ENCODE measurements at regions not wholly inside any gene's neighbourhood (a gene's known extent, or its start where the extent isn't known, plus 50 kb on each side); places are given as distances from the start of the nearest gene placed in this dataset.

DNA sequence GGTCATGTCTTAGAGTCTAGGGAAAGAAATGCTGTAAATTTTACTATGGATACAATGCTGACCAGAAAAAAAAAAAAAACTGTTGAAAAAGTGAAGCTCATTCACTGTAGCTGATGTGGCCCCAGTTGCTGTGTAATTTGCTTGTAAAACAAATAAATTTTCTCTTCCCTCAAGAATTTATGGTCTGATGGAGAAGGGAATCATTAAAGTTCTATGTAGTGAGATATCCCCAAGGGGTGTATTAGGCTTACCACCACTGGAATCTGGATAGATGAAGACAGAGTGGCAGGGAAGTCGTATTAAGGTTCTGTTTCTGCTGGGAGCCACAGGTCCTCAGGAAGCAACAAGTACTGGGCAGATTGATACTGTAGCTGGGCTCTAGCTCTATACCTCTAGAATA, 860.0 kb downstream of the LTN1 start:
- Histone ChIP-seq H3K9me3 (ENCODE audit: control insufficient read depth, low read length) (peaks cover 33% of the 10 kb centered on the region), H3K36me3 (ENCODE audit: control insufficient read depth, insufficient read depth, low read length) (no peaks in the 10 kb centered on the region), H3K4me1 (ENCODE audit: control insufficient read depth, insufficient read depth, low read length) (no peaks in the 10 kb centered on the region), H3K4me3 (ENCODE audit: low read length) (no peak overlapping the region), H3K27me3 (ENCODE audit: control insufficient read depth, insufficient read depth, low read length, poor library complexity, severe bottlenecking) (no peaks in the 10 kb centered on the region), H3K9ac (ENCODE audit: extremely low read depth, low read length, poor library complexity, severe bottlenecking) (no peak overlapping the region), H3K27ac (ENCODE audit: low read depth, low read length) (no peak overlapping the region)
- Mint-ChIP-seq H3K4me1 (no peaks in the 10 kb centered on the region), H3K27me3 (ENCODE audit: insufficient read depth) (no peaks in the 10 kb centered on the region), H3K4me3 (no peak overlapping the region), H3K9me3 (peaks cover 37% of the 10 kb centered on the region), H3K27ac (no peak overlapping the region), H3K36me3 (ENCODE audit: low read depth) (peaks cover 35% of the 10 kb centered on the region)
- WGBS, 2 experiments (ENCODE audit: insufficient coverage in 1 of 2, insufficient read length in 1 of 2): 90 to 93% methylated on average over 1 of the region's 1 CpG
- TF ChIP-seq, protein P1, sequence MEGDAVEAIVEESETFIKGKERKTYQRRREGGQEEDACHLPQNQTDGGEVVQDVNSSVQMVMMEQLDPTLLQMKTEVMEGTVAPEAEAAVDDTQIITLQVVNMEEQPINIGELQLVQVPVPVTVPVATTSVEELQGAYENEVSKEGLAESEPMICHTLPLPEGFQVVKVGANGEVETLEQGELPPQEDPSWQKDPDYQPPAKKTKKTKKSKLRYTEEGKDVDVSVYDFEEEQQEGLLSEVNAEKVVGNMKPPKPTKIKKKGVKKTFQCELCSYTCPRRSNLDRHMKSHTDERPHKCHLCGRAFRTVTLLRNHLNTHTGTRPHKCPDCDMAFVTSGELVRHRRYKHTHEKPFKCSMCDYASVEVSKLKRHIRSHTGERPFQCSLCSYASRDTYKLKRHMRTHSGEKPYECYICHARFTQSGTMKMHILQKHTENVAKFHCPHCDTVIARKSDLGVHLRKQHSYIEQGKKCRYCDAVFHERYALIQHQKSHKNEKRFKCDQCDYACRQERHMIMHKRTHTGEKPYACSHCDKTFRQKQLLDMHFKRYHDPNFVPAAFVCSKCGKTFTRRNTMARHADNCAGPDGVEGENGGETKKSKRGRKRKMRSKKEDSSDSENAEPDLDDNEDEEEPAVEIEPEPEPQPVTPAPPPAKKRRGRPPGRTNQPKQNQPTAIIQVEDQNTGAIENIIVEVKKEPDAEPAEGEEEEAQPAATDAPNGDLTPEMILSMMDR (conservative IDR thresholded peaks at IDR 0.05): no peak
- no peak for DNase-seq

- H3K27ac Mint-ChIP-seq: no peak overlapping the region
- 80 to 86% methylated on average over 1 to 2 of the region's 2 CpGs for WGBS, 2 experiments (ENCODE audit: insufficient coverage in 1 of 2, insufficient read length in 1 of 2)
- peaks cover 17% of the 10 kb centered on the region for H3K36me3 Mint-ChIP-seq (ENCODE audit: low read depth)
- Histone ChIP-seq H3K4me1 (ENCODE audit: control insufficient read depth, insufficient read depth, low read length) (no peaks in the 10 kb centered on the region), H3K9me3 (ENCODE audit: control insufficient read depth, low read length) (peaks cover 21% of the 10 kb centered on the region), H3K4me3 (ENCODE audit: low read length) (no peak overlapping the region), H3K27ac (ENCODE audit: low read depth, low read length) (no peak overlapping the region), H3K9ac (ENCODE audit: extremely low read depth, low read length, poor library complexity, severe bottlenecking) (no peak overlapping the region), H3K27me3 (ENCODE audit: control insufficient read depth, insufficient read depth, low read length, poor library complexity, severe bottlenecking) (no peaks in the 10 kb centered on the region), H3K36me3 (ENCODE audit: control insufficient read depth, insufficient read depth, low read length) (no peaks in the 10 kb centered on the region)
- H3K9me3 Mint-ChIP-seq: peaks cover 23% of the 10 kb centered on the region
- no peak overlapping the region for H3K4me3 Mint-ChIP-seq
- no peaks in the 10 kb centered on the region for H3K27me3 Mint-ChIP-seq (ENCODE audit: insufficient read depth)
- TF ChIP-seq, protein P1 (conservative IDR thresholded peaks at IDR 0.05): no peak
- H3K4me1 Mint-ChIP-seq: no peaks in the 10 kb centered on the region
- DNase-seq: no peak
Observed at GRCh38 chr21:28127175-28127785, 865.4 kb downstream of the LTN1 start.

- peaks cover 17% of the 10 kb centered on the region for H3K9me3 Mint-ChIP-seq
- H3K27me3 Mint-ChIP-seq (ENCODE audit: insufficient read depth): no peaks in the 10 kb centered on the region
- no peak for DNase-seq
- no peaks in the 10 kb centered on the region for H3K4me1 Mint-ChIP-seq
- no peak overlapping the region for H3K27ac Mint-ChIP-seq
- TF ChIP-seq, protein P1 (conservative IDR thresholded peaks at IDR 0.05): no peak
- Histone ChIP-seq H3K27me3 (ENCODE audit: control insufficient read depth, insufficient read depth, low read length, poor library complexity, severe bottlenecking) (no peaks in the 10 kb centered on the region), H3K36me3 (ENCODE audit: control insufficient read depth, insufficient read depth, low read length) (no peaks in the 10 kb centered on the region), H3K4me1 (ENCODE audit: control insufficient read depth, insufficient read depth, low read length) (no peaks in the 10 kb centered on the region), H3K27ac (ENCODE audit: low read depth, low read length) (no peak overlapping the region), H3K9ac (ENCODE audit: extremely low read depth, low read length, poor library complexity, severe bottlenecking) (no peak overlapping the region), H3K9me3 (ENCODE audit: control insufficient read depth, low read length) (peaks cover 16% of the 10 kb centered on the region), H3K4me3 (ENCODE audit: low read length) (no peak overlapping the region)
- H3K36me3 Mint-ChIP-seq (ENCODE audit: low read depth): peaks cover 11% of the 10 kb centered on the region
- WGBS, 2 experiments (ENCODE audit: insufficient coverage in 1 of 2, insufficient read length in 1 of 2): 86% methylated on average over 1 of the region's 1 CpG; no CpG with 5 or more reads in 1 of the 2 experiments
- H3K4me3 Mint-ChIP-seq: no peak overlapping the region
Observed at GRCh38 chr21:28126521-28127174, 866.0 kb downstream of the LTN1 start.

Data from endodermal cell (in vitro differentiated cells).